NCI-H460 (cell line): ENCODE measurements at regions not wholly inside any gene's neighbourhood (a gene's known extent, or its start where the extent isn't known, plus 50 kb on each side); places are given as distances from the start of the nearest gene placed in this dataset.

ENCODE experiments used
- DNase-seq: peaks from one replicate; pipeline ENCODE4 v3.0.0-alpha.2; 2016; ENCODE audit warnings: low read depth; ENCODE audit errors: extremely low read depth

GRCh38 chr5:10081584-10081983, 168.1 kb downstream of the ATPSCKMT start:
- DNase-seq: no peak

GRCh38 chr5:10077791-10078545, 171.7 kb downstream of the ATPSCKMT start:
- no peak for DNase-seq

GRCh38 chr5:10073441-10074104, 176.1 kb downstream of the ATPSCKMT start:
- no peak for DNase-seq

GRCh38 chr5:10069637-10070313, 179.9 kb downstream of the ATPSCKMT start:
- no peak for DNase-seq

- DNase-seq: no peak
Observed at GRCh38 chr5:10065428-10066000, 184.2 kb downstream of the ATPSCKMT start.

GRCh38 chr5:10064546-10065195, 185.0 kb downstream of the ATPSCKMT start:
- DNase-seq: no peak

- no peak for DNase-seq
Observed at GRCh38 chr5:10063997-10064396, 185.7 kb downstream of the ATPSCKMT start.

- DNase-seq: no peak
Observed at GRCh38 chr5:10059980-10060379, 189.7 kb downstream of the ATPSCKMT start.

- no peak for DNase-seq
Observed at GRCh38 chr5:10059556-10059955, 190.1 kb downstream of the ATPSCKMT start.

GRCh38 chr5:10057356-10057755, 192.3 kb downstream of the ATPSCKMT start:
- no peak for DNase-seq

GRCh38 chr5:10056228-10056760, 193.4 kb downstream of the ATPSCKMT start:
- DNase-seq: no peak

GRCh38 chr5:10049858-10050455, 199.7 kb downstream of the ATPSCKMT start:
- DNase-seq: no peak

GRCh38 chr5:10046676-10047075, 203.0 kb downstream of the ATPSCKMT start:
- no peak for DNase-seq

- DNase-seq: no peak
Observed at GRCh38 chr5:10045376-10045775, 204.3 kb downstream of the ATPSCKMT start.

GRCh38 chr5:10036136-10036815, 213.4 kb downstream of the ATPSCKMT start:
- DNase-seq: no peak

- DNase-seq: no peak
Observed at GRCh38 chr5:10034001-10034400, 215.7 kb downstream of the ATPSCKMT start.

GRCh38 chr5:10031817-10032216, 217.9 kb downstream of the ATPSCKMT start:
- no peak for DNase-seq

- no peak for DNase-seq
Observed at GRCh38 chr5:10030219-10030831, 219.4 kb downstream of the ATPSCKMT start.

- no peak for DNase-seq
Observed at GRCh38 chr5:10023494-10023893, 226.2 kb downstream of the ATPSCKMT start.
